GM21825 (cell line): ENCODE measurements at regions not wholly inside any gene's neighbourhood (a gene's known extent, or its start where the extent isn't known, plus 50 kb on each side); places are given as distances from the start of the nearest gene placed in this dataset.

Source experiments
- ATAC-seq: cut with Tn5 transposase; IDR thresholded peaks from one replicate; pipeline ENCODE4 v1.9.1; 2021; ENCODE audit warnings: mild to moderate bottlenecking, moderate library complexity; ENCODE audit not compliant: unreplicated experiment

DNA sequence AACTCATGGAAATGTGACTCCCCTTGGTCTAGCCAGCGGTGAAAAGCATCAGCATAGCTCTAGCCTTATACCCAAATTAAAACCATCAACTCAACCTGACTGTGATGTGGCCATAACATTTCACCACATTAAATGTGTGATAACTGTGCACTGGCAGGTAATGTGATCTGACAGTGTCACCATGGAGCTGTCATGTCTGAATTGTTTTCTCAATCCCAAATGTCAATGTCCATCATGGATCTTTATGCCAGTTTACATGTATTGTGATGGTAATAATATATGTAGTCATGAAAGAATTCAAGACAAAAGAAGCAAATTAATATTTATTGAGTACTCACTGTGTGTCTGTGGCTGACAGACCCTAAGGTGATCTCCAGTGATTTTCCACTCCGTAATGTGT lies 213.4 kb upstream of the EOMES start:
- ATAC-seq = no peak

DNA sequence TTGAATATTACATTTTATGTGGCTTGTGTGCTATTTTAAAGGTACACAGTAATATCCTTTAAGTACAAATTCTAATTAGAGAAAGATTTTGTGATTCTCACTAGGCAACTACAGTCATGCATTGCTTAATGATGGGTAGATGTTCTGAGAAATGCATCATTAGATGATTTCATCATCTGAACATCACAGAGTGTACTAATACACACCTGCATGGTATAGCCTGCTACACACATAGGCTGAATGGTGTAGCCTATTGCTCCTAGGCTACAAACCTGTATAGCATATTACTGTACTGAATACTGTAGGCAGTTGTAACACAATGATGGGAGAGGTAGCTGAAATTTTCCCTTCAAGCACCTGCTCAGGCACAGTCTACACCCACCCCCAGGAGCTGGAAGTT lies 217.4 kb upstream of the EOMES start:
- no peak for ATAC-seq

DNA sequence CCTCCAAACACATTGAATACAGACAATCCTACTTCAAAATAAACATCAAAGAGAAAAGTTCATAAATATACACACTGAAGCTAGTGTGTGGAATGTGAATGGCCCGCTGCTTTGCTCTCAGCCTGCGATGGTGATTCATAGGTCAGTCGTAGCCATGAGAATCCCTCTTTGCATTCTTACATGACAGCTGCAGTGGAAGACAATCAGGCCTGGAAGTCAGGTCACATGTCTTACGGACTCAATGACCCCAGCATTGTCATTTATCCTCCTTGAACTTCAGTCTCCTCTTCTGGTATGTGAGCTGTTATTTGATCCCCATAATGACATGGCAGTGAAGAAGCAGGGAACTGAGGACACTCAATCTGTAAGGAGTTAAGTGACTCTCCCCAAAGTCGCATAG lies 217.8 kb upstream of the EOMES start:
- ATAC-seq = no peak

- no peak for ATAC-seq
Observed at GRCh38 chr3:27943106-27943505, 221.0 kb upstream of the EOMES start.

DNA sequence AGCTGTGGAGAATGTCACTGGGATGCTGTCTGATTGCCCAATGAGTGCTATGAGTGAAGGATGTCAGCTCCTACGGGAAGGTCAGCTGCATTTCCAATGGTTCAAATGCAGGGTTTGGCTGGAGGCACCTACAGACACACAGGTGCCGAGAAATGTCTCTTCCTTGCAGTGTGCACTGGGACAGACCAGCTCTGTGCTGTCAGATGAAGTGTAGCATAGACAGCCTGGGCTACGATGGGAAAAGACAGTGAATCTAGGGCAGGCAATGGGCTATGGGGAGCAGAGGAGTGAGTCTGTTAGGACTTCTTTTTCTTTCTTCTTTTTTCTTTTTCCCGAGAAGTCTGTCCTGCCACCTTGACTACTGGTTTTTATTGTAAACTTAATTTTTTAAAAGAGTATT lies 223.1 kb upstream of the EOMES start:
- no peak for ATAC-seq

DNA sequence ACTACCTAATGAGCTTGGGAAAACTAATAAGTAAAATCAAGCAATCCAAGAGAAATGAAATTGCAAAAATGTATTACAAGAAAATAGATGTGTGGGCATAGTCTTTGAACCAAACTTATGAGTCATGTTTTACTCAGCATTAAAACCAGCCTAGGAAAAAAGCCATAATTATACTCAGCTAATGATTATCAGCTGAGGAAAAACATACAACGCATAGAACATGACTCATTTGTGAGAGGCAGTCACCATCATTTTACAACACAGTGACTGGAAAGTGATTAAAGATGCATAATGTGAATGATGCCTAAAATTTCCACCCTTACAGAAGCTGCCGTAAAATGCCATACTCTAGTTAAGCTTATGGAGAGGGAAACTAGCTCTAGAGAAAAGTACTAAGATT lies 238.0 kb upstream of the EOMES start:
- ATAC-seq = no peak

GRCh38 chr3:27963519-27963918 lies 241.4 kb upstream of the EOMES start:
- no peak for ATAC-seq

DNA sequence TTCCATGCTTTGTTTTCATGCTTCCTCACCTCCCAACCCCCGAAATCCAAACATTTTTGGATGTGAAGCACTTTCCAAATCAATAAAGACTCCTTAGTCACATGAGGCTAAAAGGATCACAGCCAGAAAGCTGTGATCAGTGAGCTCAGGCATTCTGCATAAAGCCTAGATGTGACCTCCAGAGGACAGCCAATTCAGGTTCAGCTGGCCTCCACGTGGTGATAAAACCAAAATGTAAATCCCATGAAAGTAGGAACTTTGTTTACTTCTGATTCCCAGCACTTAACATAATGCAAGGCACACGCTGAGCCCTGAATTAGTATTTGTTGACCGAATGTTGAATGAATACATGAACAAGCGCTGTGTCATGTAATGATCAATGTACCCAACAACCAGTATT lies 249.5 kb upstream of the EOMES start:
- no peak for ATAC-seq

GRCh38 chr3:27976933-27977332 lies 254.8 kb upstream of the EOMES start:
- no peak for ATAC-seq

DNA sequence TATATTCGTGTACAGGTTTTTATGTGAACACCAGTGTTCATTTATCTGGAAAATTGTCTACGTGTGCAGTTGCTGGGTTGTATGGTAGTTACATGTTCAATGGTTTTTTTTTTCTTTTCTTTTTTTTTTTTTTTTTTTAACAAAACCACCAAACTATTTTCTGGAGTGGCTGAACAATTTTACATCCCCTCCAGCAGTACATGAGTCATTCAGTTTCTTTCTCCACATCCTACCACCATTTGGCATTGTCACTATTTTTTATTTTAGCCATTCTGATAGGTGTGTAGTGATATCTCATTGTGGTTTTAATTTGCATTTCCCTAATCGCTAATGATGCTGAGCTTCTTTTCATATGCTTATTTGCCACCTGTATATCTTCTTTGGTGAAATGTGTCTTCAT lies 256.3 kb upstream of the EOMES start:
- ATAC-seq = no peak

DNA sequence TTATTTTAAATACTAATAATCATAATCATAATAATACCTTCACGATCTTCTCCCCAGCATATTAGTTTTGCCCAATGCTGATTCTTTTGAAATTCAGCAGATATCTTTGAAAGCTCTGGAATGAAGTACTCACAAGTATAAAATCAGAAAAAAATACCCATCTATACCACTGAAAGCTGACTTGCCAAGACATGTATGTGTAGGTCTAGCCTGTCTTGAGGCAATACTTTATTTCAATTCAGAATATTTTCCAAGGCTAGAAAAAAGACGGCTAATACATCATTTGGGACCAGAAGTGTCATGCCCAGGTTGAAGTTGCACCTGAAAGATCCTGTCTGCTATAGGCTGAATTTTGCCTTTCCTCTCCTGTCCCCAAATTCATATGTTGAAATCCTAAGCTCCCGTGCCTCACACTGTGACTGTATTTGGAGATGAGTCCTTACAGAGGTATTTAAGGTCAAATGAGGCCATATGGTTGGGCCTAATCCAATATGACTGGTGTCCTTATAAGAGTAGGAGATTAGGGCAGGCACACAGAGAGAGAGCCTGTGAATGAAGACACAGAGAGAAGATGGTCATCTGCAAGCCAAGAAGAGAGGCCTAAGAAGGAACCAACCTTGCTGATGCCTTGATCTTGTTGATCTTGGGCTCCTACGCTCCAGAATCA lies 255.9 kb upstream of the CMC1 start:
- no peak for ATAC-seq

DNA sequence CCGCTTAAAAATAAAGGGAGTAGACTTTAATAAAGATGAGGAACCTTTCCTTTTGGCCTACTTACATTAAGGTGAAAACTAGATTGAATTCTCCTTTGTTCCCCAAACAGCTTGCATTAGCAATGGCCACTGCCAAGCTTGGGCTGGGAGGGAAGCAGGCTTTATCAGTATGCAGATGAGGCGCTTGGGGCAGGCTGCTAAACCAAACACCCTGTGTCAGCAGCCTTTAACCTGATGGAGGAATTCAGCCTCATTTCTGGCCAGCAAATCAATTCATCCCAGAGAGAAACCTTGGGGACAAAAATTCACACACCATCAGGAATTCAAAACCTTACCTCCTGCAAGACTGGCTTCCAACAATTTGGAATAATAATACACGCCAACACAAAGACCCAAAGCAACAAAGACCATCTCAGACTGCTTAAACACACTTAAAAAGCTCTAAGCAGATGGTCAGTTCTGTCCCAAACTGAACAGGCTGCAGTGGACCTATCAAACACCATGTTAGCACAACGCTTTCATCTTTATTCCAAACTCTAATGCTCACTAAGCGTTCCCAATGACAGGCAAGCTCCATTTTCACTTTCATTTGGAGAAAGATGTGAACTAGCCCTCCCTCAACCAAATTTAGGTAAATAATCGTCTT lies 255.1 kb upstream of the CMC1 start:
- ATAC-seq = no peak

GRCh38 chr3:27990324-27990723 lies 251.1 kb upstream of the CMC1 start:
- ATAC-seq = no peak

GRCh38 chr3:27990837-27991236 lies 250.6 kb upstream of the CMC1 start:
- no peak for ATAC-seq

- ATAC-seq = no peak
Observed at GRCh38 chr3:27993051-27993450, 248.4 kb upstream of the CMC1 start.

- no peak for ATAC-seq
Observed at GRCh38 chr3:28000608-28001007, 240.8 kb upstream of the CMC1 start.

DNA sequence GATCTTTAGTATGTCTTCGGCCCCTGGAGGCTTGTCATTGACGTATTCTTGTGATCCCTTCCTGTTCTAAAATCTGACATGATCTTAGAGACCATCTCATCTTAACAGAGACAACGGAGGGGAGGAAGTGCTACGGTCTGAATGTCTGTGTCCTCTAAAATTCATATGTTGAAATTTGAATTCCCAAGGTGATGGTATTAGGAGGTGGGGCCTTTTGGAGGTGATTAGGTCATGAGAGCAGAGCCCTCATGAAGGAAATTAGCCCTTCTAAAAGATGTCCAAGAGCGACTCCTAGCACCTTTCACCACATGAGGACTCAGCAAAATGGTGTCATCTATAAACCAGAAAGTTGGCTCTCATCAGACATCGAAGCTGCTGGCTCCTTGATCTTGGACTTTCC lies 233.2 kb upstream of the CMC1 start:
- no peak for ATAC-seq

DNA sequence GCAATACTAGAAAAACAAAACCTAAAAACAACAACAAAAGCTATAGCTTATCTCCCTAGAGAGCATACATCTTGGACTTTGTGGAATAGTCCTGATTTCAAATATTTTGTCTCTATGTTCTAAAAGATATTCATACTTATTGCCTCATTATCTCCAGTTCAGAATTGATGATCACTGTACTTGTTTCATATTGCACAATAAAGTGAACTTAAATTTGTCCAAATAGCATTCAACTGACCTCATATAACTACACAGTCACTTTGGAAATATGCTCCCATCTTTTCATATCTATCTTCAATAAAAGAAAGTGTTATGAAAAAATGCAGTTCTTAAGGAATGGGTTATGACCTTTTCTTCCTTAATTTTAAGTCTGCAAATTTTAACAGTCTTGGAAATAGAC lies 228.6 kb upstream of the CMC1 start:
- ATAC-seq = no peak

DNA sequence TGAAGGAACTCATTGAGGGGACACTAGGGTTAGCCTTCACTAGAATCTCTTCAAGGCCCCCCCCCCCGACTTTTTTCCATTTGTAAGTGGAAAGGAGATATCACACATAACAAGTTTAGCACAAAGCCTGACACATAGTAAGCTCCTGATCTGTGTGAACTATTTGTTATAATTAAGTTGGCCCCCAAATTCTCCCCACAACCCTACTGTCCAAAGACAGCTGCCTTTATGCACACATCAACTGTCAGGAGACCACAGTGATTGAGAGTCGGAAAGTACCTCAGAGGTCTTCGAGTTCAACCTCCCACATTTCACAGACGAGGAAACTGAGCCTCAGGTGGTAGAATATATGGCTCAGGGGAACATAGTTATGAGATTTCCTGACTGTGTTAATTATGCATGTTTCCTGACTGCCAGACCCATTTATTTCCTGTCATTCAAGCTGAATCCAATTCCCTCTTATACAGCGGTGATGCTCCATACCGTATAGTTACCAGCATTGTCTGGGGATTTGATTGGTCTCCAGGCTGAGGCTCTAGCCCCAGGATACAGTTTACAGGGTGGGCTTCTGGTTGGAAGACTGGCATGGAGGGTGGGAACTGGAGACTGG lies 227.4 kb upstream of the CMC1 start:
- no peak for ATAC-seq

DNA sequence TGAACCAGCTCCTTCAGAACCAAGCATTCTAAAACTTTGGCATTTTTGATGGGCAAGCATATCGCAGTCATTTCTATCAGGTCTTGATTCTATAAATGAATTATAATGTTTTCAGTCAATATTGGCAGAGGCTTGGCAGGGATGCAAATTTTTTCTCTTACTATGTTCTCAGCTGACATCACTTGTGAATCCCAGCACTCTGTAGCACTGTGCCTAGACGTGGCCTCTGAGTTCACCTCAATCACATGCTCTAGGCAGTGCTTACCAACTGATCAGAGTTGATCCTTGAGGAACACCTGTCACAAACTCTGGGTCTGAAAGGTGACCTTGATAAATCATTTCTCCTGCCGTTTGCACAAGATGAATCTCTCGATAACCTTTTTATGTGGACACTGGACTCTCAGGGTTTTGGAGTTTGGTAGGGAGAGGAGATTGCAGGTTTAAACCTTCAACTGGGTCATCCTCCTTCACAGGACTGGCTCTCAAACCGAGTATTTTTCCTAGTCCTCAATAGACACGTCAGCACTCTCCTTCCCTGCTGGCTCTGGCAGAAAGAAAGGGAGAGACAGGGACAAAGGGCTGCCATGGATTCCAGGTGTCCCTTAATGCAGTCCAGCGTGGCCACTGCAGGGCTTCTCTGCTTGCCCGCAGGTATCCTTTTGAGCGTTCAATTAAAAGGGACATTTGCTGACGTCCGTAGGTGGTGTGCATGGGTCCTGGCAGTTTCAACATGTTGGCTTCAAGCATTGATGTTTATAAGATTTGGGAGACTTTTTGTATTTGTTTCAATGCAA lies 222.3 kb upstream of the CMC1 start:
- ATAC-seq = no peak

DNA sequence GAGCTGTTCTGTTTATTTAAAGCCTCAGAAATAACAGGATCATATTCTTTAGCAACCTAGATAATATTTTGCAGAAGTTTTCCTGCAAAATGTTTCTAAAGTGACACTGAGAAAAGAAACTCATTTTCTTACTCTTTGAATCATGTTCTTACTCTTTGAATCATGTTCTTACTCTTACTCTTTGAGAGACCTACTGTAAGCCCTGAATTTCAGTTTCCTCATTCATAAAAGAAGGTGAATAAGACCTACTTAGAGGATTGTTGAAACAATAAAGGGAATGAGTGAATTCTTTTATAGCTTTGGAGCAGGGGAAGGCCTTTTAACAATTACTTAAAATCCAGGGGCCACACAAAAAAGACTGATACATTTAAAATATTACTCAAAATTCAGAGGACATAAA lies 221.7 kb upstream of the CMC1 start:
- no peak for ATAC-seq

DNA sequence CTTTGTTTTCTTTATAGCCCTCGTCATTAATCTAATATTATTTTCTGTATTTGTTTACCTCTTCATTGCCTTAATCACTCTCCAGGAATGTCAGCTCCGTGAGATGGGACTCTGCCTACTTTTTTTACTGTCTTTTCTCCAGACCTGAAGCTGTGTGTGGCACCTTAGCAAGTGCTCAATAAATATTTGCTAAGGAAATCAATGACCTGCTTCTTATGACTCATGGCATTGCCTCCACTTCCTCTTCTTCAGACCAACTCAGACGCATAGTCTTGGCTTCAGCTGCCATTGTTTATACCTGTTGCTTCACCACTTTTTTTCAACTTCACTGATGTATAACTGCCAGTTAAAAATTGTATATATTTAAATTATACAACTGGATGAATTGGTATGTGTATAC lies 218.5 kb upstream of the CMC1 start:
- ATAC-seq = no peak
